WTC11 (cell line): ENCODE measurements at regions not wholly inside any gene's neighbourhood (a gene's known extent, or its start where the extent isn't known, plus 50 kb on each side); places are given as distances from the start of the nearest gene placed in this dataset.
"Not testable (repeated sequence)": the region's sequence is repeated elsewhere in the genome, so short reads cannot be mapped to it uniquely, and the experiment has no call there.

Experiments
- CREB1 ChIP-seq: sonication (generic); formaldehyde crosslinking; IDR thresholded peaks from 2 replicates; pipeline ENCODE4 v1.8.0; 2023; ENCODE audit warnings: mild to moderate bottlenecking, missing genetic modification reagents
- CTCF ChIP-seq: fragments of 200-600 bp; IDR thresholded peaks from 2 replicates; pipeline ENCODE4 v1.8.0; 2022; ENCODE audit warnings: antibody characterized with exemption
- ETV6 ChIP-seq: sonication (generic); formaldehyde crosslinking; IDR thresholded peaks from 2 replicates; pipeline ENCODE4 v1.8.1; 2022; ENCODE audit warnings: mild to moderate bottlenecking, missing genetic modification reagents
- NR2C2 ChIP-seq: sonication (generic); formaldehyde crosslinking; IDR thresholded peaks from 2 replicates; pipeline ENCODE4 v1.8.0; 2022; ENCODE audit warnings: mild to moderate bottlenecking, missing genetic modification reagents
- USF2 ChIP-seq: sonication (generic); formaldehyde crosslinking; IDR thresholded peaks from 2 replicates; pipeline ENCODE4 v1.8.1; 2023; ENCODE audit warnings: mild to moderate bottlenecking, missing genetic modification reagents, moderate library complexity
- ZNF121 ChIP-seq: sonication (generic); formaldehyde crosslinking; IDR thresholded peaks from 2 replicates; pipeline ENCODE4 v1.8.0; 2023; ENCODE audit warnings: missing genetic modification reagents
- TF ChIP-seq, protein P1 (sequence below): sonication (generic); formaldehyde crosslinking; conservative IDR thresholded peaks from 2 replicates; pipeline ENCODE4 v1.8.1; 2022; ENCODE audit warnings: mild to moderate bottlenecking, missing genetic modification reagents
- TF ChIP-seq, protein P2 (sequence below): sonication (generic); formaldehyde crosslinking; conservative IDR thresholded peaks from 2 replicates; pipeline ENCODE4 v1.8.1; 2023; ENCODE audit warnings: mild to moderate bottlenecking, low read depth, missing genetic modification reagents, moderate library complexity
- TF ChIP-seq, protein P3 (sequence below): sonication (generic); formaldehyde crosslinking; IDR thresholded peaks from 2 replicates; pipeline ENCODE4 v1.8.0; 2022; ENCODE audit warnings: mild to moderate bottlenecking, missing genetic modification reagents
- TF ChIP-seq, protein P4 (sequence below): sonication (generic); formaldehyde crosslinking; IDR thresholded peaks from 2 replicates; pipeline ENCODE4 v1.8.0; 2022; ENCODE audit warnings: mild to moderate bottlenecking, missing genetic modification reagents
- TF ChIP-seq, protein P5 (sequence below): sonication (generic); formaldehyde crosslinking; IDR thresholded peaks from 2 replicates; pipeline ENCODE4 v1.8.1; 2023; ENCODE audit warnings: mild to moderate bottlenecking, missing genetic modification reagents
- TF ChIP-seq, protein P6 (sequence below): sonication (generic); formaldehyde crosslinking; IDR thresholded peaks from 2 replicates; pipeline ENCODE4 v1.8.1; 2023; ENCODE audit warnings: mild to moderate bottlenecking, missing genetic modification reagents, borderline replicate concordance

- TF ChIP-seq, protein P1, sequence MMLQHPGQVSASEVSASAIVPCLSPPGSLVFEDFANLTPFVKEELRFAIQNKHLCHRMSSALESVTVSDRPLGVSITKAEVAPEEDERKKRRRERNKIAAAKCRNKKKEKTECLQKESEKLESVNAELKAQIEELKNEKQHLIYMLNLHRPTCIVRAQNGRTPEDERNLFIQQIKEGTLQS, result not testable (repeated sequence)
- TF ChIP-seq CTCF; NR2C2 (CRISPR knock-in tag); CREB1 (CRISPR knock-in tag); ETV6 (CRISPR knock-in tag); USF2; ZNF121 (CRISPR knock-in tag): not testable (repeated sequence)
- TF ChIP-seq, protein P2, sequence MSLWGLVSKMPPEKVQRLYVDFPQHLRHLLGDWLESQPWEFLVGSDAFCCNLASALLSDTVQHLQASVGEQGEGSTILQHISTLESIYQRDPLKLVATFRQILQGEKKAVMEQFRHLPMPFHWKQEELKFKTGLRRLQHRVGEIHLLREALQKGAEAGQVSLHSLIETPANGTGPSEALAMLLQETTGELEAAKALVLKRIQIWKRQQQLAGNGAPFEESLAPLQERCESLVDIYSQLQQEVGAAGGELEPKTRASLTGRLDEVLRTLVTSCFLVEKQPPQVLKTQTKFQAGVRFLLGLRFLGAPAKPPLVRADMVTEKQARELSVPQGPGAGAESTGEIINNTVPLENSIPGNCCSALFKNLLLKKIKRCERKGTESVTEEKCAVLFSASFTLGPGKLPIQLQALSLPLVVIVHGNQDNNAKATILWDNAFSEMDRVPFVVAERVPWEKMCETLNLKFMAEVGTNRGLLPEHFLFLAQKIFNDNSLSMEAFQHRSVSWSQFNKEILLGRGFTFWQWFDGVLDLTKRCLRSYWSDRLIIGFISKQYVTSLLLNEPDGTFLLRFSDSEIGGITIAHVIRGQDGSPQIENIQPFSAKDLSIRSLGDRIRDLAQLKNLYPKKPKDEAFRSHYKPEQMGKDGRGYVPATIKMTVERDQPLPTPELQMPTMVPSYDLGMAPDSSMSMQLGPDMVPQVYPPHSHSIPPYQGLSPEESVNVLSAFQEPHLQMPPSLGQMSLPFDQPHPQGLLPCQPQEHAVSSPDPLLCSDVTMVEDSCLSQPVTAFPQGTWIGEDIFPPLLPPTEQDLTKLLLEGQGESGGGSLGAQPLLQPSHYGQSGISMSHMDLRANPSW (CRISPR knock-in tag), result not testable (repeated sequence)
- TF ChIP-seq, protein P3, sequence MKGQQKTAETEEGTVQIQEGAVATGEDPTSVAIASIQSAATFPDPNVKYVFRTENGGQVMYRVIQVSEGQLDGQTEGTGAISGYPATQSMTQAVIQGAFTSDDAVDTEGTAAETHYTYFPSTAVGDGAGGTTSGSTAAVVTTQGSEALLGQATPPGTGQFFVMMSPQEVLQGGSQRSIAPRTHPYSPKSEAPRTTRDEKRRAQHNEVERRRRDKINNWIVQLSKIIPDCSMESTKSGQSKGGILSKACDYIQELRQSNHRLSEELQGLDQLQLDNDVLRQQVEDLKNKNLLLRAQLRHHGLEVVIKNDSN, result not testable (repeated sequence)
- TF ChIP-seq, protein P4, sequence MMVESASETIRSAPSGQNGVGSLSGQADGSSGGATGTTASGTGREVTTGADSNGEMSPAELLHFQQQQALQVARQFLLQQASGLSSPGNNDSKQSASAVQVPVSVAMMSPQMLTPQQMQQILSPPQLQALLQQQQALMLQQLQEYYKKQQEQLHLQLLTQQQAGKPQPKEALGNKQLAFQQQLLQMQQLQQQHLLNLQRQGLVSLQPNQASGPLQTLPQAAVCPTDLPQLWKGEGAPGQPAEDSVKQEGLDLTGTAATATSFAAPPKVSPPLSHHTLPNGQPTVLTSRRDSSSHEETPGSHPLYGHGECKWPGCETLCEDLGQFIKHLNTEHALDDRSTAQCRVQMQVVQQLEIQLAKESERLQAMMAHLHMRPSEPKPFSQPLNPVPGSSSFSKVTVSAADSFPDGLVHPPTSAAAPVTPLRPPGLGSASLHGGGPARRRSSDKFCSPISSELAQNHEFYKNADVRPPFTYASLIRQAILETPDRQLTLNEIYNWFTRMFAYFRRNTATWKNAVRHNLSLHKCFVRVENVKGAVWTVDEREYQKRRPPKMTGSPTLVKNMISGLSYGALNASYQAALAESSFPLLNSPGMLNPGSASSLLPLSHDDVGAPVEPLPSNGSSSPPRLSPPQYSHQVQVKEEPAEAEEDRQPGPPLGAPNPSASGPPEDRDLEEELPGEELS, result not testable (repeated sequence)
- TF ChIP-seq, protein P5, sequence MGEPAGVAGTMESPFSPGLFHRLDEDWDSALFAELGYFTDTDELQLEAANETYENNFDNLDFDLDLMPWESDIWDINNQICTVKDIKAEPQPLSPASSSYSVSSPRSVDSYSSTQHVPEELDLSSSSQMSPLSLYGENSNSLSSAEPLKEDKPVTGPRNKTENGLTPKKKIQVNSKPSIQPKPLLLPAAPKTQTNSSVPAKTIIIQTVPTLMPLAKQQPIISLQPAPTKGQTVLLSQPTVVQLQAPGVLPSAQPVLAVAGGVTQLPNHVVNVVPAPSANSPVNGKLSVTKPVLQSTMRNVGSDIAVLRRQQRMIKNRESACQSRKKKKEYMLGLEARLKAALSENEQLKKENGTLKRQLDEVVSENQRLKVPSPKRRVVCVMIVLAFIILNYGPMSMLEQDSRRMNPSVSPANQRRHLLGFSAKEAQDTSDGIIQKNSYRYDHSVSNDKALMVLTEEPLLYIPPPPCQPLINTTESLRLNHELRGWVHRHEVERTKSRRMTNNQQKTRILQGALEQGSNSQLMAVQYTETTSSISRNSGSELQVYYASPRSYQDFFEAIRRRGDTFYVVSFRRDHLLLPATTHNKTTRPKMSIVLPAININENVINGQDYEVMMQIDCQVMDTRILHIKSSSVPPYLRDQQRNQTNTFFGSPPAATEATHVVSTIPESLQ (CRISPR knock-in tag), result not testable (repeated sequence)
- TF ChIP-seq, protein P6, sequence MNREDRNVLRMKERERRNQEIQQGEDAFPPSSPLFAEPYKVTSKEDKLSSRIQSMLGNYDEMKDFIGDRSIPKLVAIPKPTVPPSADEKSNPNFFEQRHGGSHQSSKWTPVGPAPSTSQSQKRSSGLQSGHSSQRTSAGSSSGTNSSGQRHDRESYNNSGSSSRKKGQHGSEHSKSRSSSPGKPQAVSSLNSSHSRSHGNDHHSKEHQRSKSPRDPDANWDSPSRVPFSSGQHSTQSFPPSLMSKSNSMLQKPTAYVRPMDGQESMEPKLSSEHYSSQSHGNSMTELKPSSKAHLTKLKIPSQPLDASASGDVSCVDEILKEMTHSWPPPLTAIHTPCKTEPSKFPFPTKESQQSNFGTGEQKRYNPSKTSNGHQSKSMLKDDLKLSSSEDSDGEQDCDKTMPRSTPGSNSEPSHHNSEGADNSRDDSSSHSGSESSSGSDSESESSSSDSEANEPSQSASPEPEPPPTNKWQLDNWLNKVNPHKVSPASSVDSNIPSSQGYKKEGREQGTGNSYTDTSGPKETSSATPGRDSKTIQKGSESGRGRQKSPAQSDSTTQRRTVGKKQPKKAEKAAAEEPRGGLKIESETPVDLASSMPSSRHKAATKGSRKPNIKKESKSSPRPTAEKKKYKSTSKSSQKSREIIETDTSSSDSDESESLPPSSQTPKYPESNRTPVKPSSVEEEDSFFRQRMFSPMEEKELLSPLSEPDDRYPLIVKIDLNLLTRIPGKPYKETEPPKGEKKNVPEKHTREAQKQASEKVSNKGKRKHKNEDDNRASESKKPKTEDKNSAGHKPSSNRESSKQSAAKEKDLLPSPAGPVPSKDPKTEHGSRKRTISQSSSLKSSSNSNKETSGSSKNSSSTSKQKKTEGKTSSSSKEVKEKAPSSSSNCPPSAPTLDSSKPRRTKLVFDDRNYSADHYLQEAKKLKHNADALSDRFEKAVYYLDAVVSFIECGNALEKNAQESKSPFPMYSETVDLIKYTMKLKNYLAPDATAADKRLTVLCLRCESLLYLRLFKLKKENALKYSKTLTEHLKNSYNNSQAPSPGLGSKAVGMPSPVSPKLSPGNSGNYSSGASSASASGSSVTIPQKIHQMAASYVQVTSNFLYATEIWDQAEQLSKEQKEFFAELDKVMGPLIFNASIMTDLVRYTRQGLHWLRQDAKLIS (CRISPR knock-in tag), result not testable (repeated sequence)
These were observed 81.7 kb upstream of the TAF11L2 start for GRCh38 chr5:17416374-17416773.
